Subcutaneous abdominal adipose tissue (tissue), 5 donors: ENCODE measurements at regions not wholly inside any gene's neighbourhood (a gene's known extent, or its start where the extent isn't known, plus 50 kb on each side); places are given as distances from the start of the nearest gene placed in this dataset.

ENCODE experiments used
- H3K27ac ChIP-seq: one replicate; pipeline ENCODE4 v1.7.0; 2013; ENCODE audit warnings: low read depth, mild to moderate bottlenecking, inconsistent platforms, low read length, moderate library complexity
- H3K27me3 ChIP-seq, 5 donors: one replicate each; pipeline ENCODE4 v1.7.0; 2013; ENCODE audit warnings: low read length in 5 of 5, inconsistent platforms in 1 of 5; ENCODE audit not compliant: control insufficient read depth in 5 of 5, insufficient read depth in 4 of 5
- H3K36me3 ChIP-seq, 5 donors: one replicate each; pipeline ENCODE4 v1.7.0; 2013; ENCODE audit warnings: low read length in 5 of 5; ENCODE audit not compliant: control insufficient read depth in 5 of 5, insufficient read depth in 5 of 5
- H3K4me1 ChIP-seq, 5 donors: one replicate each; pipeline ENCODE4 v1.7.0; 2013; ENCODE audit warnings: low read length in 5 of 5, mild to moderate bottlenecking in 3 of 5, moderate library complexity in 1 of 5; ENCODE audit not compliant: control insufficient read depth in 5 of 5, insufficient read depth in 5 of 5
- H3K4me3 ChIP-seq, 5 donors: one replicate each; pipeline ENCODE4 v1.7.0; 2013; ENCODE audit warnings: low read length in 5 of 5, low read depth in 1 of 5
- H3K9ac ChIP-seq, 5 donors: one replicate each; pipeline ENCODE4 v1.7.0; 2013; ENCODE audit warnings: low read length in 5 of 5, mild to moderate bottlenecking in 4 of 5, moderate library complexity in 3 of 5
- H3K9me3 ChIP-seq, 5 donors: one replicate each; pipeline ENCODE4 v1.7.0; 2013; ENCODE audit warnings: low read length in 5 of 5; ENCODE audit not compliant: control insufficient read depth in 5 of 5
- donor health status: healthy.
- donor health status: healthy.
- donor health status: healthy.
- donor health status: healthy.
- donor health status: healthy.

DNA sequence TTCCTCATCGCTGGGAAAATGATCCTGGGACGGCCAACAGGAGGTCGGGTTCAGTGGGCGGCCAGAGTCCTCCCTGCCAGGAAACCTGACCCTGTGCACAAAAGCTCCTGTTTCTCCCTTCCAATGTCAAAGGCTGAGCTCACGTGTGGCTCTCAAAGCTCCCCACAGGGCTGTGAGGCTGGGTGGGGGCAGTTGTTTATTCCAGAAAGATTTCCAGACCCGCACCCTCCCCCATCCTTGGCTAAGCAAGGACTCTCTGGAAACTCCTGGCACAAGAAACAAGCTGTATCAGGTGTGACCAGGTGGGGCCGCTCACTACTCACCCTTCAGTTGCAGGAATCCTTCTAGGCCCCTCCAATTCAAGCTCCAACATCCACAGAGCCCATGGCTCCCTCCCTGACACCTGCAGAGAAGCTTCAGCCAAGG is 131.9 kb downstream of the SHANK2 start:
- Histone ChIP-seq H3K27ac (no peak overlapping the region), H3K9me3 (peaks cover 0 to 4% (median 0%) of the 10 kb centered on the region in 5 donors), H3K4me1 (peaks cover 0 to 1% (median 0%) of the 10 kb centered on the region in 5 donors), H3K9ac (no peak overlapping the region), H3K36me3 (no peaks in the 10 kb centered on the region), H3K4me3 (no peak overlapping the region), H3K27me3 (peaks cover 0 to 8% (median 7%) of the 10 kb centered on the region in 5 donors)

DNA sequence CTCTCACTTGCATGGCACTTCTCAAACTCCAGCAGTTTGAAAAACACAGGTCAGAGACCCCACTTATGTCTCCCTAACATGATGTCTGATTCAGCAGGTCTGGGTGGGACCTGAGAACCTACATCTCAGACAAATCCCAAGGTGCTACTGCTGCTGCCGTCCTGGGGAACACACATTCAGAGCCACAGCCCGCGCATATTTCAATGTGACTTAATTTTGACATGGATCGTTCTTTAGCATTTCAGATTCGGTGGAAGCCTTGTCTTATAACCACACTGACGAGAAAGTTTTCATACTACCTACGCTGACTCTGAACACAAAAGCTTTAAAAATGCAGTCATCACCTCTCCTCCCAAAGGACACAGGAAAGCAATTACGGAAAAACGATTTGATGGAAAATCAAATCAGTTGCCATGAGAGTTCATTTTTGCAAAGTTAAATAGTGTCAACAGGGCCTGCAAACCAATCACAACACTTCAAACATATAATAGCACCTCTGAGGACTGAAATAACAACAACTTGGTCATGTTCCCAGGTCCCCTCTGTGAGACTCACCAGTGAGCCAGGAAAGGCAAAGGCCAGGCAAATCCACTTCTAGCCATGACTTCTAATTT is 132.6 kb downstream of the SHANK2 start:
- Histone ChIP-seq H3K4me3 (no peak overlapping the region), H3K9ac (no peak overlapping the region), H3K36me3 (no peaks in the 10 kb centered on the region), H3K27me3 (peaks cover 0 to 8% (median 7%) of the 10 kb centered on the region in 5 donors), H3K9me3 (peaks cover 0 to 4% (median 0%) of the 10 kb centered on the region in 5 donors), H3K4me1 (peaks cover 0 to 1% (median 0%) of the 10 kb centered on the region in 5 donors), H3K27ac (no peak overlapping the region)

DNA sequence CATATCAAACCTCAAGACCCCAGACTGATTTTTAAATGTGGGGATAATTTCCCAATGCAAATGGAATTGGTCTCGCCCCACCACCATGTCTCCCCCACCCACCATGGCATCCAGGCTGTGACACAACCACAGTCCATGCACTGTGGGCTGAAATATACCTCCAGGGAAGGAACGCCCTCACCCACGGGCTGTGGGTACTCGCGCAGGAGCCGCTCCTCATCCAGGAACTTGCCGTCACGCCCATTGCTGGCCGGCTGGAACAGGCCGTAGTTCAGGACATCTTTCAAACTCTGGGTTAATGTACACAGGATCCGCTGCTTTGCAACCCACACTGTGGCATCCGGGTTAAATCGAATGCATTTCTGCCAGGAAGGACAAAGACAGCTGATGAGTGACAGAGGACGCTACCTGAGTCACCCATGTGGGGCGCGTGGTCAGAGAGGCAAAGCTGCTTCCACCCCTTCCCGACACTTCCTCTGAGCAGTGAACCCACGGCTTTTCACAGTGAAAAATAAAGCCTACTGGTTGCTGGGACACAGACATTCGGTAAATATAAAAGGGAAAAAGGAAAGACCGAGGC is 133.6 kb downstream of the SHANK2 start:
- H3K4me3 ChIP-seq, result no peak overlapping the region
- H3K9ac ChIP-seq, result no peak overlapping the region
- peaks cover 0 to 1% (median 0%) of the 10 kb centered on the region in 5 donors for H3K4me1 ChIP-seq
- no peaks in the 10 kb centered on the region for H3K36me3 ChIP-seq
- H3K9me3 ChIP-seq, result peaks cover 0 to 3% (median 0%) of the 10 kb centered on the region in 5 donors
- no peak overlapping the region for H3K27ac ChIP-seq
- H3K27me3 ChIP-seq, result peaks cover 0 to 11% (median 8%) of the 10 kb centered on the region in 5 donors

DNA sequence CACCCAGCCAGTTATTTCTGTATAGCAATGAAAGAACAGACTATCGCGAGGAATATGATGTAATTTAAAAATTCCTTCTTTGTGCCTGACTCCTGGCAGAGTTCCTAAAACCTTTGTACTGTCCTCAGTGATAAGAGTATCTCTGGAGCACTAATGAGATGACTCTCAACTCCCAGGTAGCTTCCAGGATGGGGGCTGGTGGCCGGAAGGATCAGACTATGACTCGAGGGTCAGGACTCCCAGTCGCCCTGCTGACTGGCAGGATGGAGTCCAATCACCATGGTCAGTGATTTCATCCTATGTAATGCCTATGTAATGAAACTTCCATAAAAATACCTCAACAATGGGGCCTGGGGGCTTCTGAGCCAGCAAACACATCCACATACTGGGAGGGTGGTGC is 135.1 kb downstream of the SHANK2 start:
- Histone ChIP-seq H3K4me1 (no peaks in the 10 kb centered on the region), H3K27ac (no peak overlapping the region), H3K27me3 (peaks cover 5 to 24% (median 19%) of the 10 kb centered on the region in 5 donors), H3K36me3 (no peaks in the 10 kb centered on the region), H3K9ac (no peak overlapping the region), H3K9me3 (no peaks in the 10 kb centered on the region), H3K4me3 (no peak overlapping the region)

DNA sequence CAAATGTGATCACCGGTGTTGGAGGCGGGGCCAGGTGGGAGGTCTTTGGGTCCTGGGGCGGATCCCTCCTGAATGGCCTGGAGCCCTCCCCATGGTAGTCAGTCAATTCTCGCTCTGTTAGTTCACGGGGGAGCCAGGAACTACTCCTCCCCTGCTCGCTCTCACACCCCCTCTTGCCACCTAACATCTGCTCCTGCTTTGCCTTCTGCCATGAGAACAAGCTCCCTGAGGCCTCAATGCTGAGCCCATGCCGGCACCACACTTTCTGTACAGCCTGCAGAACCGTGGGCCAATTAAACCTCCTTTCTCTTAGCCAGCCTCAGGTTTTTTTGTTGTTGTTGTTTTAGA is 135.7 kb downstream of the SHANK2 start:
- no peaks in the 10 kb centered on the region for H3K9me3 ChIP-seq
- no peaks in the 10 kb centered on the region for H3K4me1 ChIP-seq
- no peak overlapping the region for H3K27ac ChIP-seq
- H3K27me3 ChIP-seq, result peaks cover 5 to 27% (median 23%) of the 10 kb centered on the region in 5 donors
- no peaks in the 10 kb centered on the region for H3K36me3 ChIP-seq
- no peak overlapping the region for H3K9ac ChIP-seq
- H3K4me3 ChIP-seq, result no peak overlapping the region

DNA sequence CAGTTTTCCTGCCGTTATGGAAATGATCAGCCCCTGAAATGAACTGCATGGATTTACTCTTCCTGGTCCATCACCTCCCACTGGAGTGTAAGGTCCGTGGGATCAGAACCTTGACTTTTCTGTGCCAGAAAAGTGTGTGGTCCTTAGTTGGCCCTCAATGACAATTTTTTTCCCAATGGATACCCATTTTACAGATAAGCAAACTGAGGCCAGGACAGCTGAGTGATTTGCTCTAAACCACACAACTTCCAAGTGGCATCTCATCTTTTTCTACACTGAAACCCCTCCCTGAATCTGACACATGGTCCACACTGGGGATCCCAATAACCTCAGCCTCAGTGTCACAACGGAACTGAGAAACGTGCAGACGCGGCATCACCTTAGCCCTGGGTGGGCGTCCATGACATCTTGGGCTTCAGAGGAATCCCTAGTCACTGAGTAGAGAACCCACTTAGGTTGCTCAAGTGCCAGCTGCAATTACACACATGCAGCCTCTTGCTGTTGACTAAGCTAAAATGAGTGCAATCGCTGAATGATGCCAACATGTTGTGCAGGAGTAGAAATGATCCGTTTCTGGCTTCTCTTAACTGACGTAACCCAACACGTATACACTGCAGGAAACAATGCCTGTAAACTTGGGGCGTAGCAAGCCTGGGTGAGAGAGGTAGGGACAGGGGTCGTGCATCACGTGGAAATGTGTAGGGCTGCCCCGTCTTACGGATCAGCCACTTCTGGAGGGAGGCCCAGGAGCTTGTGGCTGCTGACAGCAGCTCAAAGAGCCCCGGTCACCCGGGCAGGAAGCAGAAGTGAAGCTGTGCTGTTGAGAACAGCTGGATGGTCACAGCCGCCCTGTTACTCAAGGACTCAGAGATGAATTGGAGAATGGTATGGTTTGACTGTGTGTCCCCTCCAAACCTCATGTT is 136.3 kb downstream of the SHANK2 start:
- Histone ChIP-seq H3K4me1 (no peaks in the 10 kb centered on the region), H3K4me3 (no peak overlapping the region), H3K27me3 (peaks cover 7 to 33% (median 26%) of the 10 kb centered on the region in 5 donors), H3K9me3 (no peaks in the 10 kb centered on the region), H3K9ac (no peak overlapping the region), H3K27ac (no peak overlapping the region), H3K36me3 (no peaks in the 10 kb centered on the region)

DNA sequence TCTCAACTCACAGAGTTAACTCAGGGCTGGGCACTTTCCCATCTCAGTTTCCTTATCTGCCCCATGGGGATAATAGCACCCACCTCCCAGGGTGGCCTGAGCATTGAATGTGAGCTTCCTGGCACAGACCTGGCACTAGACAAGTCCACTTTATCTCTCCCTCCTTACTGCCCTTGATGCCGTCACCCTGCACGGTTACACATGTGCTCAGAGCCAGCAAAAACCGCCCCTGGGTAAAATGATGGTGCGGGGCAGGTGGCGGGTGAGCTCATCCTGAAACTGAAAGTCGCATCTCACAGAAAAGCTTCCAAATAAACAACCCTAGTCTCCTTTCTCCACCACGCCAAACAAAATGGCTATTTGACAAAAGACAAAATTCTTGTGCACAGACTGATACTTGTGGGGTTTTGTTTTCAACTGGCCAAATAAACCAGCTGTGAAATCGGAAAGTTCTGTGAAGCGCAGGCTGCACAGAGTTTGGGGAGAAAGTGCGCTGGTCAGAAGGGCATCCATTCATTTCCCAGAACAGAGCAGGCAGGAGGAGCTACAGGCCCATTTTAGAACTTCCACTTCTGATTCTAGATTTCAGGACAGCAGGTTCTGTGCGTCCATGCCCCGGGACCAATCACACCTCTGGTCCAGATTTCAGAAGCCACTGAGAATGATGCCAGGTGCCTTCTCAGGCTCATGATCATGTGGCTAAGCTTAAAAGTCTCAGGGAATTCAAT is 138.1 kb downstream of the SHANK2 start:
- Histone ChIP-seq H3K27ac (no peak overlapping the region), H3K9me3 (no peaks in the 10 kb centered on the region), H3K36me3 (no peaks in the 10 kb centered on the region), H3K4me1 (no peaks in the 10 kb centered on the region), H3K4me3 (no peak overlapping the region), H3K9ac (no peak overlapping the region), H3K27me3 (peaks cover 10 to 39% (median 28%) of the 10 kb centered on the region in 5 donors)

DNA sequence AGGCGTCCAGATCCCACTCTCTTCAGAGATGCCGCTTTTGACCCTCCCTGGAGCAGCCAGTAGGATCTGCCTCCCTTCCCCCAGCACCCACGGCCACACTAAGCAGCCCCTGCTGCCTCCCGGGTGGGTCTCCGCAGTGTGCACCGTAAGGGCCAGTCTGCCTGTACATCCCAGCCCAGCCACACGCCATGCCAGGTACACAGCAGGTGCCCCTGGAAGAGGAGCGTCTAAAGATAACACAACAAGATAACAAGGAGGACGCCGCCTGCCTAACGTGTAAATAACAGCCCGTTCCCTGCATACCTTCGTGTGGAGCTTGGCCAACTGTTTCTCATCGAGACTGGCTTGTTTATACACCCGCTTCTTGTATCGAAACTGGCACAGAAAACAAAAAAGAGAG is 139.4 kb downstream of the SHANK2 start:
- H3K27ac ChIP-seq, result no peak overlapping the region
- H3K36me3 ChIP-seq, result no peaks in the 10 kb centered on the region
- H3K4me1 ChIP-seq, result no peaks in the 10 kb centered on the region
- H3K9ac ChIP-seq, result no peak overlapping the region
- H3K4me3 ChIP-seq, result no peak overlapping the region
- peaks cover 17 to 50% (median 35%) of the 10 kb centered on the region in 5 donors for H3K27me3 ChIP-seq
- no peaks in the 10 kb centered on the region for H3K9me3 ChIP-seq

DNA sequence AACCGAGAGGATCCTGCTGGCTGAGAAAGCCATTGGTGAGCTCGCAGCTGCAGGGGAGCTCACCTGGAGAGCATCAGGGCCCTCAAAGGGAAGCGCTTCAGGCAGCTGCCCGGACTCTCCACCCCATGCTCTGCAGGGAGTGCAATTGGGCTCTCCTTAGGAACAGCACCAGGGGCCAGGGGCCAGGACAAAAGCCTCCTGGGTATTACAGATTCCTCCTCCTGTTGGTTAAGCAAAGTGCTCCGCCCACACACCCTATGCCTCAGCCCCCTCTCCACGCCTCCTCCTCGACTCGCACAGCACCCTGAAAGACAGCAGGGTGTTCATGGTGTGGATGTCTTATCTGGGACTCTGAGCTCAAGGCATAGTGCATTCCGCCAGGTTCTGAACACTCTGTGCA is 139.9 kb downstream of the SHANK2 start:
- no peaks in the 10 kb centered on the region for H3K36me3 ChIP-seq

More for the DNA sequence above, 139.9 kb downstream of the SHANK2 start:
- no peak overlapping the region for H3K4me3 ChIP-seq
- no peak overlapping the region for H3K9ac ChIP-seq
- peaks cover 0 to under 1% (median 0%) of the 10 kb centered on the region in 5 donors for H3K4me1 ChIP-seq
- H3K27me3 ChIP-seq, result peaks cover 21 to 50% (median 35%) of the 10 kb centered on the region in 5 donors
- H3K9me3 ChIP-seq, result no peaks in the 10 kb centered on the region
- H3K27ac ChIP-seq, result no peak overlapping the region
